ENCODE measurements at regions not wholly inside any gene's neighbourhood (a gene's known extent, or its start where the extent isn't known, plus 50 kb on each side); places are given as distances from the start of the nearest gene placed in this dataset.
"Not testable (repeated sequence)": the region's sequence is repeated elsewhere in the genome, so short reads cannot be mapped to it uniquely, and the experiment has no call there.

- no peaks in the 10 kb centered on the region for H3K36me3 ChIP-seq
- no peak for ATAC-seq
- H3K27me3 ChIP-seq (ENCODE audit: low read depth) = no peaks in the 10 kb centered on the region
- H3K4me3 ChIP-seq = no peak overlapping the region
- no peaks in the 10 kb centered on the region for H3K4me1 ChIP-seq
- no peak for DNase-seq
- intact Hi-C loops (cut with DNase I) = no loop called here
- no peaks in the 10 kb centered on the region for H3K9me3 ChIP-seq
- H3K27ac ChIP-seq = no peak overlapping the region
- TF ChIP-seq, protein P1, sequence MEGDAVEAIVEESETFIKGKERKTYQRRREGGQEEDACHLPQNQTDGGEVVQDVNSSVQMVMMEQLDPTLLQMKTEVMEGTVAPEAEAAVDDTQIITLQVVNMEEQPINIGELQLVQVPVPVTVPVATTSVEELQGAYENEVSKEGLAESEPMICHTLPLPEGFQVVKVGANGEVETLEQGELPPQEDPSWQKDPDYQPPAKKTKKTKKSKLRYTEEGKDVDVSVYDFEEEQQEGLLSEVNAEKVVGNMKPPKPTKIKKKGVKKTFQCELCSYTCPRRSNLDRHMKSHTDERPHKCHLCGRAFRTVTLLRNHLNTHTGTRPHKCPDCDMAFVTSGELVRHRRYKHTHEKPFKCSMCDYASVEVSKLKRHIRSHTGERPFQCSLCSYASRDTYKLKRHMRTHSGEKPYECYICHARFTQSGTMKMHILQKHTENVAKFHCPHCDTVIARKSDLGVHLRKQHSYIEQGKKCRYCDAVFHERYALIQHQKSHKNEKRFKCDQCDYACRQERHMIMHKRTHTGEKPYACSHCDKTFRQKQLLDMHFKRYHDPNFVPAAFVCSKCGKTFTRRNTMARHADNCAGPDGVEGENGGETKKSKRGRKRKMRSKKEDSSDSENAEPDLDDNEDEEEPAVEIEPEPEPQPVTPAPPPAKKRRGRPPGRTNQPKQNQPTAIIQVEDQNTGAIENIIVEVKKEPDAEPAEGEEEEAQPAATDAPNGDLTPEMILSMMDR (IDR thresholded peaks at IDR 0.05) = no peak
Measured at GRCh38 chr4:137360761-137361160, 171.5 kb downstream of the PCDH18 start.

- Histone ChIP-seq H3K4me3 (no peak overlapping the region), H3K36me3 (no peaks in the 10 kb centered on the region), H3K4me1 (no peaks in the 10 kb centered on the region), H3K9me3 (no peaks in the 10 kb centered on the region), H3K27ac (no peak overlapping the region), H3K27me3 (ENCODE audit: low read depth) (no peaks in the 10 kb centered on the region)
- intact Hi-C loops (cut with DNase I) = no loop called here
- ATAC-seq (no peak), DNase-seq (no peak)
- TF ChIP-seq, protein P1 (IDR thresholded peaks at IDR 0.05) = no peak
Measured at GRCh38 chr4:137359691-137360315, 172.5 kb downstream of the PCDH18 start.

DNA sequence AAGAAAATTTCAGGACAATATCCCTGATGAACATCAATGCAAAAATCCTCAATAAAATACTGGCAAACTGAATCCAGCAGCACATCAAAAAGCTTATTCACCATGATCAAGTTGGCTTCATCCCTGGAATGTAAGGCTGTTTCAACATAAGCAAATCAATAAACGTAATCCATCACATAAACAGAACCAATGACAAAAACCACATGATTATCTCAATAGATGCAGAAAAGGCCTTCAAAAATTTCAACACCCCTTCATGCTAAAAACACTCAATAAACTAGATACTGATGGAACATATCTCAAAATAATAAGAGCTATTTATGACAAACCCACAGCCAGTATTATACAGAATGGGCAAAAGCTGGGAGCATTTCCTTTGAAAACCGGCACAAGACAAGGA, 177.7 kb downstream of the PCDH18 start:
- H3K27ac ChIP-seq; H3K9me3 ChIP-seq; ATAC-seq; intact Hi-C loops (cut with DNase I); H3K36me3 ChIP-seq; H3K27me3 ChIP-seq (ENCODE audit: low read depth); DNase-seq; H3K4me1 ChIP-seq; H3K4me3 ChIP-seq: not testable (repeated sequence)

DNA sequence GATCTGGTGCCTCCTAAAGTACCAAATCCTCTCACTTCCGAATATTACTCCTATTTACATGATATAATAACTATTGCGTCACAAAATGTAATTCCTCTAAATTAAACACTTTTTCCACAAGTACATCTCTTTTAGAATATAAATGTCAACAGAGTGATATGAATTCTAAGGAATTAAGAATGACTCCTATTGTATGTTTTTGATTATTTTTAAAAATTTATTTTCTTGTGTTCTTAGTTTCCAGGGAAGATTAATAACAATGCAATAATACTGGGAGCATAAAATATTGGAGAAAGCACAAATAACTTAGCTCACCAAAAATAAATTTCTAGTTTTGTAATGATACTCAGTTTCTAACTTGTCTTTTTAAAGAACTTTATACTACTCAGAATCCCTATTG, 184.9 kb downstream of the PCDH18 start:
- no peak for ATAC-seq
- H3K36me3 ChIP-seq = no peaks in the 10 kb centered on the region
- DNase-seq = no peak
- intact Hi-C loops (cut with DNase I) = no loop called here
- no peaks in the 10 kb centered on the region for H3K4me1 ChIP-seq
- no peak overlapping the region for H3K27ac ChIP-seq
- H3K27me3 ChIP-seq (ENCODE audit: low read depth) = no peaks in the 10 kb centered on the region
- no peaks in the 10 kb centered on the region for H3K9me3 ChIP-seq
- H3K4me3 ChIP-seq = no peak overlapping the region
- TF ChIP-seq, protein P1 (IDR thresholded peaks at IDR 0.05) = no peak

DNA sequence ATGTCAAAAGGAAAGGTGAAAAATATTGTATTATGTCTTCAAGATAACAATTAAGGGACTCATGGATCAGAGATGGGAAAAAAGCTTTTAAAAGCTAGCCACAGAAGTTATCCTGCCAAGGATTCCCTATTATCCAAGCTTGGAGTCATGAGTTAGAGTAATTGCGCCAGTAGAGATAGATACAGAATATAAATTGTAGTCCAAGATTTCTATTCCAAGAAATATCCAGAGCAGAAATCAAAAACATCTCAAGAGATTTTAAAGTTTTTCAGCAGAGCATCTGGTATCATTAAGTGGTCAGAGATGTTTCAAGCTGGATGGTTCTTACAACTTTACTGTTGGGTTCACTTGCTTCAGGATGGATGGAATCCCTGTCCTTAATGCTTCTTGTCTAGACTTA, 186.7 kb downstream of the PCDH18 start:
- ATAC-seq = no peak
- no peak overlapping the region for H3K27ac ChIP-seq
- DNase-seq = no peak
- no peaks in the 10 kb centered on the region for H3K9me3 ChIP-seq
- no peak overlapping the region for H3K4me3 ChIP-seq
- TF ChIP-seq, protein P1 (IDR thresholded peaks at IDR 0.05) = no peak
- H3K4me1 ChIP-seq = no peaks in the 10 kb centered on the region
- H3K36me3 ChIP-seq = no peaks in the 10 kb centered on the region
- no peaks in the 10 kb centered on the region for H3K27me3 ChIP-seq (ENCODE audit: low read depth)
- intact Hi-C loops (cut with DNase I) = no loop called here

- Histone ChIP-seq H3K9me3 (no peaks in the 10 kb centered on the region), H3K4me1 (no peaks in the 10 kb centered on the region), H3K27ac (no peak overlapping the region), H3K36me3 (no peaks in the 10 kb centered on the region), H3K4me3 (no peak overlapping the region), H3K27me3 (ENCODE audit: low read depth) (no peaks in the 10 kb centered on the region)
- no peak for DNase-seq
- intact Hi-C loops (cut with DNase I) = no loop called here
- ATAC-seq = no peak
- TF ChIP-seq, protein P1 (IDR thresholded peaks at IDR 0.05) = no peak
Measured at GRCh38 chr4:137343221-137343620, 189.1 kb downstream of the PCDH18 start.

All from lower lobe of right lung (tissue), 2 donors.